GM19023 (cell line): ENCODE measurements at regions not wholly inside any gene's neighbourhood (a gene's known extent, or its start where the extent isn't known, plus 50 kb on each side); places are given as distances from the start of the nearest gene placed in this dataset.

ENCODE experiments used
- ATAC-seq: cut with Tn5 transposase; IDR thresholded peaks from one replicate; pipeline ENCODE4 v1.9.1; 2021; ENCODE audit warnings: mild to moderate bottlenecking, moderate library complexity; ENCODE audit not compliant: unreplicated experiment

DNA sequence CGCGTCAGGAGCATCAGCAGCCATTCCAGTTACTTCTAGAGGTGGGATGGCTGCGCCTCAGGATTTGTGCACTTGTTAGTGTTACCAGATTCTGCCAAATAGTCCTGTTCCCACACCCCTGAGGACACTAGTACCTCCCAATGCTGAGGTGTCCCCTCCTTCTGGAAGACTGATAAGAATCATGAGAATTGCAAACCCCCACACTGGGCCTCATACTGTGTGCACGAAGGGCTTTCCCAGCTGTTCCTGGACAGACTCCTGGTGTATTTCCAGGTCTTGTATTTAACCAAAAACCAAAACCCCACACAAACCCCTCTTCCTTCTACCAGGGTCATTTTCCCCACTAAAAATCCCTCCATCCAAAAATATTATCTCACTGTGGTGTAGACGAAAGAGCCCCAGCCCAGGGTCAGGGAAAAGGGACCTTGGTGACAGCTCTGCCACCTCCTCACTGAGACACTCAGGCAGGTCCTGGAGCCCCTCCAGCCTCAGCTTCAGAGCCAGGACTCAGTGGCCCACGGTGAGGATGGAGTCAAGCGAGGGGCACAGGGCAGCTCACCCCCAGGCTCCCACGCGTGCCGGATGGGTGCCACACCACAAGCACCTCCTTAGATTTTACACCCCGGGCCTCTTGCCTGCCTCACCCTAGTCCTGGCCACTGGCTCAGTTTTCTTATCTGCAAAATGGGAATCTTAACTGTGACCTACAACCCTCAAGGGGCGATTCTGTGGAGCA, 131.4 kb upstream of the RUNX3 start:
- no peak for ATAC-seq

GRCh38 chr1:25057188-25057587, 127.1 kb upstream of the RUNX3 start:
- ATAC-seq, result no peak

DNA sequence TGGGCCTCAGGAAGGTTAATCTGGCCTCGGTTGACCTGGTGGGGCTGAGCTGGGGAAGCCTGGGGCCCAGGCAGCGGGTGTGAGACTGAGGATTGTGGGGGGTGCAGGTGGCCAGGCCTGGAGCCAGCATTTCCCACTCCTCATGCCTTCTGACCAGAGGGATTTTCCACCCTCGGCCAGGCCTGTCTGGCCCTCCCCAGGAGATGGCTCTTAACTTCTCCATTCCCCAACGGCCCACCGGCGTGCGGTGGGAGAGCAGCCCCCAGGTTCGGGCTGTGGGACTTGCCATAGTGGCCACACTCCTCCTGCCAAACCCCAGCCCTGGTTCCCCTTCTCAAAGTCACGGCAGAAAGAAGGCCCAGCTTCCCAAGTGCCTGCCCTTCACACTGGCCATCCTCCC, 126.5 kb upstream of the RUNX3 start:
- ATAC-seq, result no peak

DNA sequence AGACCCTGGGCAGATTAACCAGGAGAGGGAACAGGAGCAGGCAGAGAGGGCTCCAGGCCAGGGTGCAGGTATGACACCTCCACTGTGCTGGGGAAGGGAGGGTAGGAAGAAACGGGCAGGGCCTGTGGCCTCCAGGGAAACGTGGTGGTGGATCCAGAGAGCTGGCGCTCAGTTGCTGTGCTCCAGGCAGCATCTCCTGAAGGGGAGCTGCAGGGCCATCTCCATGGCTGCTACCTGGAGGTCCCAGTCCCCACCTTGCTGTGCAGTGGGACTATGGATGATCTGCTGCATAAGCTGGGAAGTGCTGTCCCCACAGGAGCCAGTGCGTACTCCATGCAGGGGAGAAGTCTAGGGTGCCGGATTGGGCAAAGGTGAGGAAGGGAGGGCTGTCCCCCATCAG, 125.9 kb upstream of the RUNX3 start:
- no peak for ATAC-seq

DNA sequence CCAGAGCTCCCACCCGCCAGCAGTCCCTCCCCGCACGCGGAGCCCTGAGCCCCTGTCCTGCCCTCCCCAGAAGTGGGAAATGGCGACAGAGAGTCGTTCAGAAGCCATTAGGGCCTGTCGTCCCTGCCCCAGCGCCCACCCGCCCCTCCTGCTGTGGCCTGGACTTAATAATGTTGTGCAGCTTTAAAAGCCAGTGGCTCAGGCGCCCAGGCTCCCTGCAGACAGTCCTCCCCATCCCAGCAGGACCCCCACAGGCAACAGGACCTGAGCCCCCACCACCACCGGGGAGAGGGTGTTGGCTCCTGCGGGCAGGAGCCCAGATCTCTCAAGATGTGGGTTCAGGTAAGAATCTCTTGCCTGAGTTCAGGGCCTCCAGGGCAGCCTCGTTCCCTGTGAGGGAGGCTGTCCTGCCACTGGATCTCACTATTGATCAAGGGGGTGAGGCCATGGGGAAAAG, 125.3 kb upstream of the RUNX3 start:
- no peak for ATAC-seq

- no peak for ATAC-seq
Observed at GRCh38 chr1:25054526-25055323, 124.6 kb upstream of the RUNX3 start.

- ATAC-seq, result no peak
Observed at GRCh38 chr1:25053576-25054250, 123.6 kb upstream of the RUNX3 start.

DNA sequence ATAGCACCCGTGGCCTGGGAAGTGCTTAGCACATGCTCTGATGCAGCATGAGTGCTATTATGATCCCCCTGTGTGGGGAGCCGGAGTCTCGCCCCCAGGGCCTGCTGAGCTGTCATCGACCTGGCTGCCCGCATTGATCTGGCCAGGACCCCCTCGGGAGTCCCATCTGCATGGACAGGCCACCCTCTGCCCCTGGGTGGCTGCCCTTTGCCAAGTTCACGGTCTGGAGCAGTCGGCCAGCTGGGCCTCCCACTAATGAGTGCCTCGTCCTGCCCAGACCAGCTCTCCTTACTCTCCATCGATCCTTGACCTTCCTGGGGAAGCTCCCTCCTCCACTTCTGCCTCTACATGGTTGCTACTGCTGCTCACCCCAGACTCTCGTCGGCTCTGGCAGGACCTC, 121.8 kb upstream of the RUNX3 start:
- no peak for ATAC-seq

GRCh38 chr1:25051504-25051903, 121.4 kb upstream of the RUNX3 start:
- ATAC-seq, result no peak

GRCh38 chr1:25050165-25050564, 120.1 kb upstream of the RUNX3 start:
- ATAC-seq, result no peak

GRCh38 chr1:25049190-25049589, 119.1 kb upstream of the RUNX3 start:
- no peak for ATAC-seq

DNA sequence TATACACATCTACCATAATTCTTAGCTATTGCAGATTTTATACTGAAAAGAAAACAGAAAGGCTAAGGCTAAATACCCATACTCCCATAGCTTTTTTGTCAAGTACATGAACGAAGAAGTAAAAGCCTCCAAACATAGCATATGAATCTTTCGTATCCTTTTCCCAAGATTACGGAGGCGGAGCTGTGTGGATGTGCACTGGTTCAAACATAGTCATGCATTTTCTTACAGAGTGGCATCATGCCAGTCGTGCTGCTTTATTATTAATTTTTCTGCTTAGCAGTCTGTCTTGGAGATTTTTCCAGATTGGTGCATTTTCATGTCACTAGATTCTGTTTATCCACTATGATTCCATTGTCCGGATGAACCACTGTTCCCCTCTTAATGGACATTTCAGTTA, 118.7 kb upstream of the RUNX3 start:
- no peak for ATAC-seq

DNA sequence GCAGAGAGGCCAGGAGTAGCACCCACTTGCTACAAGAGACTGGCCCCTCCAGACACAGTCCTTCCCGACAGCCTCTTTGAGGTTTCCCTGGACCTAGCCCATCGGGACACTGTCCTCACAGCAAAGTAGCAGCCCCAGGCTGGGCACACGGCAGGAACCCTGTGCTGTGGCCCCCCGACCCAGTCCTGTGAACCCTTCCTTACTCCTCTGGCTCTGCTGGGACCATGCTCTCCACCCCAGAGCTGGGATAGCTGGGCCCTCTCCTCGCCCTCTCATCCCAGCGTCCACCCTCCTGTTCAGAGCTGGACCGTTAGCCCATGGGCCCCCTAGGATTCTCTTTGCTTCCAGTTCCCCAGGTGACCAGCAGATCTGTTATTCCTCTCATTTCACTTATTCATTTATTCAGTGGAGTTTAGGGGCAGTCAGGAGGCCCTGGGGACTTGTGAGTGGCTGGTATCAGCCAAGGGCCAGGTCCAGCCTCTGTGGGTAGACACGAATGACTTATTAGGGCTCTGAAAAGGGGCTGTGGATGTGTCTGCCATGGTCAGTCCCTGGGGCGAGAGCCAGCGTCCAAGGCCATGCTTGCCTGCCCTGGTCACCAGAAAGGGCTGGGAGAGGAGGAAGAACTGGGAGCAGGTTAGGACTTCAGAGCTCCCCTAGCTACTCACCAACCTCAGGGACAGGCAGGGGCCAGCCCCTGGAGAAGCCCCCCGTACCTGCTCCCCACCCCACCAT, 117.6 kb upstream of the RUNX3 start:
- ATAC-seq, result no peak

DNA sequence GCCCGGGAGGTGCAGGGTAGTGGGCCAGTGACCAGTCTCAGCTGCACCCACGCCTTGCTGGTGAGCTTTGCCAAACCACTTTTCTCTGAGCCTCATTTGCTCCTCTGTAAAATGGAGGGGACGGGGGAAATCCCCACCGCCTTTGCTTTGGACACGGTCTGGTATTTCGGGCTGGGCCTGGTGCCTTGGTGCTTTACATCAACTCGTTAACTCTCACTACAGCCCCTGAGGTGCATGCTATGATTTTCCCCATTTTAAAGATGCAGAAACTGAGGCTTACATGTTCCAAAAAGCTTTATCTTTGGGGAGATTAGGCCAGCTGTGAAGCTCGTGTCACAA, 116.1 kb upstream of the RUNX3 start:
- ATAC-seq, result no peak

GRCh38 chr1:25045480-25046193, 115.6 kb upstream of the RUNX3 start:
- ATAC-seq, result no peak

DNA sequence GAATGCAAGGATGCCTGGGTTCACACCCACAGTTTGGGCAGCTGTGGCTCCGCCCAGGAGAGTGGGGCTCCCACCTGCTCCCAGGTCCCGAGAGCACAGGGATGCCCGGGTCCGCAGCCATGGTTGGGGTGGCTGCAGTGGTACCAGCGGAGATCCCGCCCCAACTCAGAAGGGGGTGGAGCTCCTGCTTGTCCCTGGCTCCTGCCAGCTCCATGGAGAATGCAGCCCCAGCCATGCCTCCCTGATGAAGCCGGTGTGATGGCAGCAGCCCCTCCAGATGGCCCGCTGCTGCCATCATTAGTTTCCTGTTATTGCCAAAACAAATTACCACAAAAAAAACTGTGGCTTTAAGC, 113.1 kb upstream of the RUNX3 start:
- ATAC-seq, result no peak

DNA sequence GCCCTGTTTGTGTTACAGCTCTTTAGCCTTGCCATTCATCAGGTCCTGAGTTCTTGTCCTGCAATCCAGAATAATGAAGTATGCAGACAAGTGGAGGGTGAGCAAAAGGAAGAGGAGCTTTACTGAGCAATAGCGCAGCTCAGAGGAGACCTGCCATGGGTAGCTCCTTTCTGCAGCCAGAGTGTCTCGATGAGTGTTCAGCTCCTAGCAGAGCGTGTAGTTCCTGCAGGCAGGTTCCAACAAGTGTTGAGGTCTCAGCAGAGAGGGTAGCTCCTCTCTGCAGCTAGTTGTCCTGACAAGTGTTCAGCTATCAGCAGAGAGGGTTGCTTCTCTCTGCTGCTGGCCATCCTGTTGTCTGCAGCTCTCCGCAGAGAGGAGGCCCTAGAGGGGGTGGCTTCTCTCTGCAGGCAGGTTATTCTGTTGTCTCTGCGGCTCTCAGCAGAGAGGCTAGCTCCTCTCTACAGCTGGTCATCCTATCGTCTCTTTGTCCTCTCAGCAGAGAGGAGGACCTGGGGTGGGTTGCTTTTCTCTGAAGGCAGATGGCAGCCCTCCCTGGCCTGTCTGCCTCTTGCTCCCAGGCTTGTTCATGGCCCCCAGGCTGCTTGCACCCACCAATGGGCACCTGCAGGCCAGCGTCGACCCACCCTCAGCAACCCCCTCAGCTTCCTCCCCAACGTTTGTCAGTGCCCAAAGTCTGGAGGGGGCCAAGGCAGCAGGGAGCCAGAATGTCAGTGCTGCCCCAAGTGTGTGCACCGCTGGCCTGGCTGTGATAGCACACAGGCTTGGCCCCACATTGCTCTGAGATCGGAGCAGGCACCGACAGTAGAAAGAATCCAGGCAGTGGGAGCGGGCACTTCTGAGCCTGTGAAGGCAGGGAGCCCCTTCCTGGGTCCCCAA, 112.5 kb upstream of the RUNX3 start:
- ATAC-seq, result no peak

- no peak for ATAC-seq
Observed at GRCh38 chr1:25041916-25042315, 111.8 kb upstream of the RUNX3 start.

GRCh38 chr1:25040122-25040685, 110.1 kb upstream of the RUNX3 start:
- no peak for ATAC-seq
